Astrocyte (in vitro differentiated cells and primary cell): ENCODE measurements at regions not wholly inside any gene's neighbourhood (a gene's known extent, or its start where the extent isn't known, plus 50 kb on each side); places are given as distances from the start of the nearest gene placed in this dataset.

Experiments
- DNase-seq: peaks from one replicate; pipeline ENCODE4 v3.0.0-alpha.2; 2010; ENCODE audit warnings: low read depth
- FAIRE-seq: peaks from 2 replicates; lab custom pipeline; 2011; peaks lifted over from hg19 to GRCh38; lab: Jason Lieb, UNC
- H2AFZ ChIP-seq: 2 replicates; pipeline ENCODE4 v1.6.0; 2012; ENCODE audit warnings: low read depth, low read length, inconsistent platforms
- H3K27ac ChIP-seq: 2 replicates; pipeline ENCODE4 v1.5.1; 2011; ENCODE audit warnings: low read depth, low read length, inconsistent platforms
- H3K27me3 ChIP-seq: 2 replicates; pipeline ENCODE4 v1.6.0; 2011; ENCODE audit warnings: low read length, inconsistent platforms; ENCODE audit not compliant: insufficient read depth
- H3K36me3 ChIP-seq: 2 replicates; pipeline ENCODE4 v1.5.1; 2011; ENCODE audit warnings: low read length, inconsistent platforms; ENCODE audit not compliant: insufficient read depth
- H3K4me1 ChIP-seq: 2 replicates; pipeline ENCODE4 v1.5.1; 2011; ENCODE audit warnings: low read length, inconsistent platforms; ENCODE audit not compliant: insufficient read depth
- H3K4me2 ChIP-seq: 2 replicates; pipeline ENCODE4 v1.6.0; 2012; ENCODE audit warnings: low read length, inconsistent platforms
- H3K4me3 ChIP-seq: 2 replicates; pipeline ENCODE4 v1.5.1; 2011; ENCODE audit warnings: low read depth, mild to moderate bottlenecking, low read length, inconsistent platforms; ENCODE audit not compliant: insufficient read depth
- H3K79me2 ChIP-seq: 2 replicates; pipeline ENCODE4 v1.6.0; 2012; ENCODE audit warnings: mild to moderate bottlenecking, low read length, inconsistent platforms; ENCODE audit not compliant: insufficient read depth
- H3K9ac ChIP-seq: 2 replicates; pipeline ENCODE4 v1.6.0; 2012; ENCODE audit warnings: mild to moderate bottlenecking, low read length, inconsistent platforms
- H3K9me3 ChIP-seq: 2 replicates; pipeline ENCODE4 v1.5.1; 2012; ENCODE audit warnings: low read depth, mild to moderate bottlenecking, low read length, inconsistent platforms; ENCODE audit not compliant: insufficient read depth
- H4K20me1 ChIP-seq: 2 replicates; pipeline ENCODE4 v1.6.0; 2012; ENCODE audit warnings: low read length, inconsistent platforms; ENCODE audit not compliant: insufficient read depth
- H3K27ac Mint-ChIP-seq: one replicate; pipeline ENCODE4 v1.8.0; 2021; ENCODE audit warnings: mild to moderate bottlenecking, mixed read lengths; ENCODE audit not compliant: unreplicated experiment
- H3K27me3 Mint-ChIP-seq: one replicate; pipeline ENCODE4 v1.8.0; 2021; ENCODE audit warnings: low read depth, mixed read lengths; ENCODE audit not compliant: unreplicated experiment
- H3K36me3 Mint-ChIP-seq: one replicate; pipeline ENCODE4 v1.8.0; 2021; ENCODE audit warnings: low read depth, mixed read lengths; ENCODE audit not compliant: unreplicated experiment
- H3K4me1 Mint-ChIP-seq: one replicate; pipeline ENCODE4 v1.8.0; 2021; ENCODE audit warnings: low read depth, mixed read lengths; ENCODE audit not compliant: unreplicated experiment
- H3K4me3 Mint-ChIP-seq: one replicate; pipeline ENCODE4 v1.8.0; 2021; ENCODE audit warnings: mild to moderate bottlenecking, moderate library complexity, mixed read lengths; ENCODE audit not compliant: unreplicated experiment
- H3K9me3 Mint-ChIP-seq: one replicate; pipeline ENCODE4 v1.8.0; 2021; ENCODE audit warnings: mild to moderate bottlenecking, mixed read lengths; ENCODE audit not compliant: unreplicated experiment
- CTCF ChIP-seq: IDR thresholded peaks from 2 replicates; pipeline ENCODE4 v1.5.1; 2011; ENCODE audit warnings: low read depth, mild to moderate bottlenecking, inconsistent platforms, low read length, moderate library complexity; ENCODE audit not compliant: insufficient read depth
- EZH2 ChIP-seq: IDR thresholded peaks from 2 replicates; pipeline ENCODE4 v1.6.1; 2012; ENCODE audit warnings: mild to moderate bottlenecking, low read length, inconsistent platforms; ENCODE audit not compliant: insufficient read depth

GRCh38 chr9:115498303-115498702, 380.3 kb upstream of the TNC start:
- Mint-ChIP-seq H3K36me3 (no peaks in the 10 kb centered on the region), H3K9me3 (no peaks in the 10 kb centered on the region), H3K4me3 (no peak overlapping the region), H3K27ac (no peak overlapping the region), H3K4me1 (peaks cover 6% of the 10 kb centered on the region), H3K27me3 (no peaks in the 10 kb centered on the region)
- H2AFZ ChIP-seq: no peak overlapping the region
- H3K4me2 ChIP-seq: no peak overlapping the region
- H3K9me3 ChIP-seq: no peaks in the 10 kb centered on the region
- no peak overlapping the region for H3K27ac ChIP-seq
- DNase-seq (no peak), FAIRE-seq (no peak)
- peaks cover 2% of the 10 kb centered on the region for H3K27me3 ChIP-seq
- H4K20me1 ChIP-seq: no peaks in the 10 kb centered on the region
- H3K4me1 ChIP-seq: no peaks in the 10 kb centered on the region
- H3K4me3 ChIP-seq: no peak overlapping the region
- no peaks in the 10 kb centered on the region for H3K36me3 ChIP-seq
- no peaks in the 10 kb centered on the region for H3K79me2 ChIP-seq
- no peak for TF ChIP-seq EZH2
- no peak for TF ChIP-seq CTCF
- no peak overlapping the region for H3K9ac ChIP-seq

- H4K20me1 ChIP-seq: no peaks in the 10 kb centered on the region
- H3K79me2 ChIP-seq: no peaks in the 10 kb centered on the region
- H3K27ac ChIP-seq: no peak overlapping the region
- no peaks in the 10 kb centered on the region for H3K4me1 ChIP-seq
- H3K9me3 ChIP-seq: no peaks in the 10 kb centered on the region
- Mint-ChIP-seq H3K36me3 (no peaks in the 10 kb centered on the region), H3K27ac (no peak overlapping the region), H3K27me3 (no peaks in the 10 kb centered on the region), H3K4me3 (no peak overlapping the region), H3K4me1 (no peaks in the 10 kb centered on the region), H3K9me3 (no peaks in the 10 kb centered on the region)
- no peak for TF ChIP-seq CTCF
- no peak for TF ChIP-seq EZH2
- H3K27me3 ChIP-seq: no peaks in the 10 kb centered on the region
- H3K4me3 ChIP-seq: no peak overlapping the region
- no peak overlapping the region for H3K9ac ChIP-seq
- H3K4me2 ChIP-seq: no peak overlapping the region
- H2AFZ ChIP-seq: no peak overlapping the region
- H3K36me3 ChIP-seq: no peaks in the 10 kb centered on the region
- no peak for FAIRE-seq
- no peak for DNase-seq
These were observed 389.2 kb upstream of the TNC start for GRCh38 chr9:115507148-115507547.

- Histone ChIP-seq H3K9me3 (no peaks in the 10 kb centered on the region), H2AFZ (no peak overlapping the region), H3K79me2 (no peaks in the 10 kb centered on the region), H3K36me3 (no peaks in the 10 kb centered on the region), H3K4me1 (no peaks in the 10 kb centered on the region), H3K9ac (no peak overlapping the region), H4K20me1 (no peaks in the 10 kb centered on the region), H3K4me3 (no peak overlapping the region), H3K4me2 (no peak overlapping the region), H3K27me3 (no peaks in the 10 kb centered on the region), H3K27ac (no peak overlapping the region)
- peaks cover 2% of the 10 kb centered on the region for H3K4me1 Mint-ChIP-seq
- H3K4me3 Mint-ChIP-seq: no peak overlapping the region
- DNase-seq: no peak
- no peaks in the 10 kb centered on the region for H3K9me3 Mint-ChIP-seq
- no peaks in the 10 kb centered on the region for H3K36me3 Mint-ChIP-seq
- H3K27me3 Mint-ChIP-seq: no peaks in the 10 kb centered on the region
- no peak for FAIRE-seq
- TF ChIP-seq EZH2 (no peak), CTCF (no peak)
- H3K27ac Mint-ChIP-seq: no peak overlapping the region
These were observed 395.2 kb upstream of the TNC start for GRCh38 chr9:115513148-115513547.
